AG10803 (cell line): ENCODE measurements at regions not wholly inside any gene's neighbourhood (a gene's known extent, or its start where the extent isn't known, plus 50 kb on each side); places are given as distances from the start of the nearest gene placed in this dataset.

Experiments used
- DNase-seq: peaks from one replicate; pipeline ENCODE4 v3.0.0; 2010; ENCODE audit warnings: low read depth
- H3K4me3 ChIP-seq: 2 replicates; pipeline ENCODE4 v1.5.1; 2011; ENCODE audit warnings: mild to moderate bottlenecking, low read length, control low read depth
- TF ChIP-seq, protein P1 (sequence below): conservative IDR thresholded peaks from 2 replicates; pipeline ENCODE4 v1.5.1; 2011; ENCODE audit warnings: mild to moderate bottlenecking, low read length, control low read depth, inconsistent platforms

- DNase-seq = no peak
- TF ChIP-seq, protein P1, sequence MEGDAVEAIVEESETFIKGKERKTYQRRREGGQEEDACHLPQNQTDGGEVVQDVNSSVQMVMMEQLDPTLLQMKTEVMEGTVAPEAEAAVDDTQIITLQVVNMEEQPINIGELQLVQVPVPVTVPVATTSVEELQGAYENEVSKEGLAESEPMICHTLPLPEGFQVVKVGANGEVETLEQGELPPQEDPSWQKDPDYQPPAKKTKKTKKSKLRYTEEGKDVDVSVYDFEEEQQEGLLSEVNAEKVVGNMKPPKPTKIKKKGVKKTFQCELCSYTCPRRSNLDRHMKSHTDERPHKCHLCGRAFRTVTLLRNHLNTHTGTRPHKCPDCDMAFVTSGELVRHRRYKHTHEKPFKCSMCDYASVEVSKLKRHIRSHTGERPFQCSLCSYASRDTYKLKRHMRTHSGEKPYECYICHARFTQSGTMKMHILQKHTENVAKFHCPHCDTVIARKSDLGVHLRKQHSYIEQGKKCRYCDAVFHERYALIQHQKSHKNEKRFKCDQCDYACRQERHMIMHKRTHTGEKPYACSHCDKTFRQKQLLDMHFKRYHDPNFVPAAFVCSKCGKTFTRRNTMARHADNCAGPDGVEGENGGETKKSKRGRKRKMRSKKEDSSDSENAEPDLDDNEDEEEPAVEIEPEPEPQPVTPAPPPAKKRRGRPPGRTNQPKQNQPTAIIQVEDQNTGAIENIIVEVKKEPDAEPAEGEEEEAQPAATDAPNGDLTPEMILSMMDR = no peak
- H3K4me3 ChIP-seq = no peak overlapping the region
Observed at GRCh38 chr21:14686466-14687267, 140.6 kb upstream of the SAMSN1 start.

GRCh38 chr21:14685568-14685967 is 139.5 kb upstream of the SAMSN1 start:
- H3K4me3 ChIP-seq = no peak overlapping the region
- no peak for DNase-seq
- TF ChIP-seq, protein P1 = no peak

- no peak for DNase-seq
- TF ChIP-seq, protein P1 = no peak
- no peak overlapping the region for H3K4me3 ChIP-seq
Observed at GRCh38 chr21:14684071-14684470, 138.0 kb upstream of the SAMSN1 start.

DNA sequence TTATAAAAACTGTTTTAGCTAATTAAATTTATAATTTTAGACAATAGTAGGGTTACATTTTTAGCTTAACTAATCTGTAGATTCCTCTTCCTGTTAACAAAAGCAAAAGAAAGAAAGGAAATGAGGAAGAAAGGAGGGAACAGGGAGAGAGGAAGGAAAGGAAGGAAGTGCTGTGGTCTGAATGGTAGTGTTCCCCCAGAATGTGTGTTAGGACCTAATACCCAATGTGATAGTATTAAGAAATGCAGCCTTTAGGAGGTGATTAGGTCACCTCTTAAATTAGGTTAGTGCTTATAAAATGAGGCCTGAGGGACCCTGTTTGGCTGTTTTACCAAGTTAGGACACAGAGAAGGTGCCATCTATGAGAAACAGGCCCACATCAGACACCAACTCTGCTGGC is 136.9 kb upstream of the SAMSN1 start:
- TF ChIP-seq, protein P1 = no peak
- no peak overlapping the region for H3K4me3 ChIP-seq
- DNase-seq = no peak

DNA sequence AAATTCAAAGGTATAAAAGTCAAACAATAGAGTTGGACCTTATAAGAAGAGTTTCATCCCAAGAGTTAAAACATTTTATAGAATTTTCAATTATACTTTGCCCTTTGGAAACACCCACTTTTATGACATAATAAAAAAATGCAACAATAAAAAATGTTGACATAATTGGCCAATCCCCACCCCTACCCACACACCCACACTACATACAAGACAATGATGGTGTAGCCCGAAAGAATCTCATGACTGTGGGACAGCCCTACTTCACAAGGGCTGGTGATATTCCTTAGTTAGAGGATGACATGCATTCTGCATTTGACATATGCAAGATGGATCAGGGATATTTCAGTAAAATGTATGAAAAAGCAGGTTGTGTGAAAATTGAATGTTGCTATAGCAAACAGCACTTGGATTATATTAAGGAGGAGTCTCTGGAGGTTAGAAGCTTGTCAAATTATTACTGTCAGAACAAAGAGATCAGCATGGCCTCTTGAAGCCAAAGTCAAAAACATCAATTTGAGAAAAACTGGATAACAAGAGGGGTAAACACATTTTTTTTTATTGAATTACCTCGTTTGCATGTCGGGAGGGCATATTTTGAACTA is 133.0 kb upstream of the SAMSN1 start:
- TF ChIP-seq, protein P1 = no peak
- no peak for DNase-seq
- no peak overlapping the region for H3K4me3 ChIP-seq

- H3K4me3 ChIP-seq = no peak overlapping the region
- no peak for DNase-seq
- TF ChIP-seq, protein P1 = no peak
Observed at GRCh38 chr21:14677639-14678179, 131.6 kb upstream of the SAMSN1 start.

GRCh38 chr21:14677013-14677412 is 130.9 kb upstream of the SAMSN1 start:
- TF ChIP-seq, protein P1 = no peak
- no peak overlapping the region for H3K4me3 ChIP-seq
- DNase-seq = no peak
